Liver (tissue), 8 donors: ENCODE measurements at regions not wholly inside any gene's neighbourhood (a gene's known extent, or its start where the extent isn't known, plus 50 kb on each side); places are given as distances from the start of the nearest gene placed in this dataset.

Experiments used
- DNase-seq: peaks from one replicate; pipeline ENCODE4 v3.0.0-alpha.2; 2017; ENCODE audit warnings: low spot score
- H3K27ac ChIP-seq, 2 donors: one replicate each; pipeline ENCODE4 v1.7.0; 2013; ENCODE audit warnings: inconsistent platforms in 2 of 2, low read length in 2 of 2, control low read depth in 1 of 2, low read depth in 1 of 2, mild to moderate bottlenecking in 1 of 2
- H3K27me3 ChIP-seq, 4 donors: one replicate each; pipeline versions ENCODE4 v1.6.1 to v1.7.0; 2013; ENCODE audit warnings: low read length in 3 of 4, inconsistent platforms in 1 of 4, mild to moderate bottlenecking in 1 of 4, moderate library complexity in 1 of 4; ENCODE audit not compliant: control insufficient read depth in 4 of 4, insufficient read depth in 4 of 4
- H3K36me3 ChIP-seq, 4 donors: one replicate each; pipeline versions ENCODE4 v1.6.1 to v1.7.0; 2013; ENCODE audit warnings: low read length in 3 of 4, mild to moderate bottlenecking in 3 of 4, low read depth in 1 of 4, moderate library complexity in 1 of 4; ENCODE audit not compliant: control insufficient read depth in 4 of 4, insufficient read depth in 3 of 4
- H3K4me1 ChIP-seq, 4 donors: one replicate each; pipeline versions ENCODE4 v1.6.1 to v1.7.0; 2013; ENCODE audit warnings: low read length in 3 of 4, mild to moderate bottlenecking in 3 of 4, moderate library complexity in 1 of 4; ENCODE audit not compliant: control insufficient read depth in 4 of 4, insufficient read depth in 4 of 4
- H3K4me3 ChIP-seq, 3 donors: one replicate each; pipeline versions ENCODE4 v1.6.1 to v1.7.0; 2013; ENCODE audit warnings: low read length in 3 of 3, control low read depth in 1 of 3, low read depth in 1 of 3, mild to moderate bottlenecking in 1 of 3
- H3K9ac ChIP-seq, 2 donors: one replicate each; pipeline ENCODE4 v1.7.0; 2013; ENCODE audit warnings: low read length in 2 of 2, mild to moderate bottlenecking in 2 of 2, moderate library complexity in 2 of 2, control low read depth in 1 of 2, low read depth in 1 of 2
- H3K9me3 ChIP-seq, 4 donors: one replicate each; pipeline versions ENCODE4 v1.6.1 to v1.7.0; 2013; ENCODE audit warnings: low read length in 3 of 4; ENCODE audit not compliant: control insufficient read depth in 4 of 4
- EGR1 ChIP-seq, 2 donors: IDR thresholded peaks; 2 replicates each; pipeline ENCODE4 v1.6.1; 2016 to 2018; ENCODE audit warnings: antibody characterized with exemption in 2 of 2, low read depth in 2 of 2
- FOXA1 ChIP-seq: IDR thresholded peaks from 2 replicates; pipeline ENCODE4 v1.6.1; 2016; ENCODE audit warnings: antibody characterized with exemption
- FOXA2 ChIP-seq: IDR thresholded peaks from 2 replicates; pipeline ENCODE4 v1.6.1; 2016; ENCODE audit warnings: antibody characterized with exemption
- GABPA ChIP-seq, 2 donors: IDR thresholded peaks in 1 of 2; conservative IDR thresholded peaks in 1 of 2; 2 replicates each; pipeline ENCODE4 v1.6.1; 2016; ENCODE audit warnings: antibody characterized with exemption in 2 of 2, mild to moderate bottlenecking in 1 of 2, moderate library complexity in 1 of 2
- HNF4A ChIP-seq, 2 donors: conservative IDR thresholded peaks; 2 replicates each; pipeline ENCODE4 v1.6.1; 2016; ENCODE audit warnings: antibody characterized with exemption in 2 of 2, mild to moderate bottlenecking in 2 of 2
- HNF4G ChIP-seq: IDR thresholded peaks from 2 replicates; pipeline ENCODE4 v1.6.1; 2016; ENCODE audit warnings: antibody characterized with exemption
- JUND ChIP-seq, 2 donors: IDR thresholded peaks; 2 replicates each; pipeline ENCODE4 v1.6.1; 2016; ENCODE audit warnings: antibody characterized with exemption in 2 of 2
- NR2F2 ChIP-seq: IDR thresholded peaks from 2 replicates; pipeline ENCODE4 v1.6.1; 2016; ENCODE audit warnings: antibody characterized with exemption
- RAD21 ChIP-seq, 2 donors: IDR thresholded peaks; 2 replicates each; pipeline ENCODE4 v1.6.1; 2016; ENCODE audit warnings: antibody characterized with exemption in 2 of 2, mild to moderate bottlenecking in 2 of 2
- RXRA ChIP-seq, 2 donors: IDR thresholded peaks; 2 replicates each; pipeline ENCODE4 v1.6.1; 2017 to 2018; ENCODE audit warnings: antibody characterized with exemption in 2 of 2, mild to moderate bottlenecking in 1 of 2
- SP1 ChIP-seq: IDR thresholded peaks from 2 replicates; pipeline ENCODE4 v1.6.1; 2018; ENCODE audit warnings: antibody characterized with exemption, mild to moderate bottlenecking
- TAF1 ChIP-seq: conservative IDR thresholded peaks from 2 replicates; pipeline ENCODE4 v1.6.1; 2016; ENCODE audit warnings: antibody characterized with exemption, mild to moderate bottlenecking
- YY1 ChIP-seq: IDR thresholded peaks from 2 replicates; pipeline ENCODE4 v1.6.1; 2016; ENCODE audit warnings: antibody characterized with exemption, mild to moderate bottlenecking
- WGBS: extraction: QIAGEN DNeasy Blood & Tissue Kit; methylation state at CpG from one replicate; pipeline ENCODE4 v1.1.7; 2013; 5-methylcytosine and 5-hydroxymethylcytosine counted together
- TF ChIP-seq, protein P1 (sequence below): IDR thresholded peaks from 2 replicates; pipeline ENCODE4 v1.6.1; 2016; ENCODE audit warnings: antibody characterized with exemption, mild to moderate bottlenecking
- TF ChIP-seq, protein P2 (sequence below): IDR thresholded peaks from 2 replicates; pipeline ENCODE4 v1.6.1; 2016; ENCODE audit warnings: antibody characterized with exemption
- TF ChIP-seq, protein P3 (sequence below): fragments of 150-350 bp; IDR thresholded peaks from 2 replicates; pipeline ENCODE4 v1.5.1; 2017; ENCODE audit warnings: improper control_type of control experiment, low read depth, low read length; ENCODE audit not compliant: missing input control
- TF ChIP-seq, protein P4 (sequence below): IDR thresholded peaks from 2 replicates; pipeline ENCODE4 v1.6.1; 2016; ENCODE audit warnings: antibody characterized with exemption
- TF ChIP-seq, protein P5 (sequence below): IDR thresholded peaks from 2 replicates; pipeline ENCODE4 v1.6.1; 2016; ENCODE audit warnings: antibody characterized with exemption
- donor health status: healthy.
- donor health status: healthy.
- donor health status: healthy.
- donor health status: healthy.
- donor health status: healthy.

DNA sequence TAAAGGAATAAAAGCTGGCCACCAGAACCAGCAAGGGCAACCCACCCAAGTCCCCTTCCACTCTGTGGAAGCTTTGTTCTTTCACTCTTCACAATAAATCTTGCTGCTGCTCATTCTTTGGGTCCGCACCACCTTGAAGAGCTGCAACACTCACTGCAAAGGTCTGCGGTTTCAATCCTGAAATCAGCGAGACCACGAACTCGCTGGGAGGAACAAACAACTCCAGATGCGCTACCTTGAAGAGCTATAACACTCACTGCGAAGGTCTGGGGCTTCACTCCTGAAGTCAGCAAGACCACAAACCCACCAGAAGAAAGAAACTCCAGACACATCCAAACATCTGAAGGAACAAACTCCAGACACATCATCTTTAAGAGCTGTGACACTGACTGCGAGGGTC lies 365.2 kb upstream of the LUZP2 start:
- TF ChIP-seq EGR1 (IDR thresholded peaks at IDR 0.05; ENCODE audit: low read depth in 2 of 2) (no peak), SP1 (no peak), HNF4G (no peak), FOXA1 (no peak), GABPA (IDR thresholded peaks at IDR 0.05 in 1 of 2, conservative IDR thresholded peaks at IDR 0.05 in 1 of 2) (no peak), FOXA2 (no peak), NR2F2 (no peak), RXRA (IDR thresholded peaks at IDR 0.05) (no peak), YY1 (no peak), RAD21 (IDR thresholded peaks at IDR 0.05) (no peak), JUND (IDR thresholded peaks at IDR 0.05) (no peak)
- TF ChIP-seq, protein P1, sequence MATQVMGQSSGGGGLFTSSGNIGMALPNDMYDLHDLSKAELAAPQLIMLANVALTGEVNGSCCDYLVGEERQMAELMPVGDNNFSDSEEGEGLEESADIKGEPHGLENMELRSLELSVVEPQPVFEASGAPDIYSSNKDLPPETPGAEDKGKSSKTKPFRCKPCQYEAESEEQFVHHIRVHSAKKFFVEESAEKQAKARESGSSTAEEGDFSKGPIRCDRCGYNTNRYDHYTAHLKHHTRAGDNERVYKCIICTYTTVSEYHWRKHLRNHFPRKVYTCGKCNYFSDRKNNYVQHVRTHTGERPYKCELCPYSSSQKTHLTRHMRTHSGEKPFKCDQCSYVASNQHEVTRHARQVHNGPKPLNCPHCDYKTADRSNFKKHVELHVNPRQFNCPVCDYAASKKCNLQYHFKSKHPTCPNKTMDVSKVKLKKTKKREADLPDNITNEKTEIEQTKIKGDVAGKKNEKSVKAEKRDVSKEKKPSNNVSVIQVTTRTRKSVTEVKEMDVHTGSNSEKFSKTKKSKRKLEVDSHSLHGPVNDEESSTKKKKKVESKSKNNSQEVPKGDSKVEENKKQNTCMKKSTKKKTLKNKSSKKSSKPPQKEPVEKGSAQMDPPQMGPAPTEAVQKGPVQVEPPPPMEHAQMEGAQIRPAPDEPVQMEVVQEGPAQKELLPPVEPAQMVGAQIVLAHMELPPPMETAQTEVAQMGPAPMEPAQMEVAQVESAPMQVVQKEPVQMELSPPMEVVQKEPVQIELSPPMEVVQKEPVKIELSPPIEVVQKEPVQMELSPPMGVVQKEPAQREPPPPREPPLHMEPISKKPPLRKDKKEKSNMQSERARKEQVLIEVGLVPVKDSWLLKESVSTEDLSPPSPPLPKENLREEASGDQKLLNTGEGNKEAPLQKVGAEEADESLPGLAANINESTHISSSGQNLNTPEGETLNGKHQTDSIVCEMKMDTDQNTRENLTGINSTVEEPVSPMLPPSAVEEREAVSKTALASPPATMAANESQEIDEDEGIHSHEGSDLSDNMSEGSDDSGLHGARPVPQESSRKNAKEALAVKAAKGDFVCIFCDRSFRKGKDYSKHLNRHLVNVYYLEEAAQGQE, result no peak
- TF ChIP-seq, protein P2, sequence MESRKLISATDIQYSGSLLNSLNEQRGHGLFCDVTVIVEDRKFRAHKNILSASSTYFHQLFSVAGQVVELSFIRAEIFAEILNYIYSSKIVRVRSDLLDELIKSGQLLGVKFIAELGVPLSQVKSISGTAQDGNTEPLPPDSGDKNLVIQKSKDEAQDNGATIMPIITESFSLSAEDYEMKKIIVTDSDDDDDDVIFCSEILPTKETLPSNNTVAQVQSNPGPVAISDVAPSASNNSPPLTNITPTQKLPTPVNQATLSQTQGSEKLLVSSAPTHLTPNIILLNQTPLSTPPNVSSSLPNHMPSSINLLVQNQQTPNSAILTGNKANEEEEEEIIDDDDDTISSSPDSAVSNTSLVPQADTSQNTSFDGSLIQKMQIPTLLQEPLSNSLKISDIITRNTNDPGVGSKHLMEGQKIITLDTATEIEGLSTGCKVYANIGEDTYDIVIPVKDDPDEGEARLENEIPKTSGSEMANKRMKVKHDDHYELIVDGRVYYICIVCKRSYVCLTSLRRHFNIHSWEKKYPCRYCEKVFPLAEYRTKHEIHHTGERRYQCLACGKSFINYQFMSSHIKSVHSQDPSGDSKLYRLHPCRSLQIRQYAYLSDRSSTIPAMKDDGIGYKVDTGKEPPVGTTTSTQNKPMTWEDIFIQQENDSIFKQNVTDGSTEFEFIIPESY, result no peak
- TF ChIP-seq, protein P3, sequence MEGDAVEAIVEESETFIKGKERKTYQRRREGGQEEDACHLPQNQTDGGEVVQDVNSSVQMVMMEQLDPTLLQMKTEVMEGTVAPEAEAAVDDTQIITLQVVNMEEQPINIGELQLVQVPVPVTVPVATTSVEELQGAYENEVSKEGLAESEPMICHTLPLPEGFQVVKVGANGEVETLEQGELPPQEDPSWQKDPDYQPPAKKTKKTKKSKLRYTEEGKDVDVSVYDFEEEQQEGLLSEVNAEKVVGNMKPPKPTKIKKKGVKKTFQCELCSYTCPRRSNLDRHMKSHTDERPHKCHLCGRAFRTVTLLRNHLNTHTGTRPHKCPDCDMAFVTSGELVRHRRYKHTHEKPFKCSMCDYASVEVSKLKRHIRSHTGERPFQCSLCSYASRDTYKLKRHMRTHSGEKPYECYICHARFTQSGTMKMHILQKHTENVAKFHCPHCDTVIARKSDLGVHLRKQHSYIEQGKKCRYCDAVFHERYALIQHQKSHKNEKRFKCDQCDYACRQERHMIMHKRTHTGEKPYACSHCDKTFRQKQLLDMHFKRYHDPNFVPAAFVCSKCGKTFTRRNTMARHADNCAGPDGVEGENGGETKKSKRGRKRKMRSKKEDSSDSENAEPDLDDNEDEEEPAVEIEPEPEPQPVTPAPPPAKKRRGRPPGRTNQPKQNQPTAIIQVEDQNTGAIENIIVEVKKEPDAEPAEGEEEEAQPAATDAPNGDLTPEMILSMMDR, result no peak
- TF ChIP-seq, protein P4, sequence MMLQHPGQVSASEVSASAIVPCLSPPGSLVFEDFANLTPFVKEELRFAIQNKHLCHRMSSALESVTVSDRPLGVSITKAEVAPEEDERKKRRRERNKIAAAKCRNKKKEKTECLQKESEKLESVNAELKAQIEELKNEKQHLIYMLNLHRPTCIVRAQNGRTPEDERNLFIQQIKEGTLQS, result no peak
- TF ChIP-seq, protein P5, sequence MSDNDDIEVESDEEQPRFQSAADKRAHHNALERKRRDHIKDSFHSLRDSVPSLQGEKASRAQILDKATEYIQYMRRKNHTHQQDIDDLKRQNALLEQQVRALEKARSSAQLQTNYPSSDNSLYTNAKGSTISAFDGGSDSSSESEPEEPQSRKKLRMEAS, result no peak
- WGBS, result 91% methylated on average over 8 of the region's 8 CpGs
- Histone ChIP-seq H3K9me3 (no peaks in the 10 kb centered on the region), H3K9ac (no peak overlapping the region), H3K27ac (no peak overlapping the region), H3K4me1 (no peaks in the 10 kb centered on the region), H3K27me3 (no peaks in the 10 kb centered on the region), H3K4me3 (no peak overlapping the region), H3K36me3 (no peaks in the 10 kb centered on the region)
- no peak for DNase-seq

DNA sequence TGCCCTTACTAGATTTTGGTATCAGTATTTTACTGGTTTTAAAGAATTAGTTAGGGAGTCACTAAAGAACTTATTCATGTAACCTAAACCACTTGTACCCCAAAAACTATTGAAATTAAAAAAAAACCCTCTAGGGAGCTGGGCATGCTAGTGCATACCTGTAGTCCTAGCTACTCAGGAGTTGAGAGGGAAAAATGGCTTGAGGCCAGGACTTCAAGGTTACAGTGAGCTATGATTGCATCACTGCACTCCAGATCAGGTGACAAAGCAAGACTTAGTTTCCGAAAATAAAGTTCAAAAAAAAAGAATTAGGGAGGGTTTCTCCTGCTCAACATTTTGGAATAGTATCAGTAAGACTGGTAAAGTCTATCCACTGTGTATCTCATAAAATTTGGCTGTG lies 364.4 kb upstream of the LUZP2 start:
- Histone ChIP-seq H3K27ac (no peak overlapping the region), H3K27me3 (no peaks in the 10 kb centered on the region), H3K4me1 (no peaks in the 10 kb centered on the region), H3K36me3 (no peaks in the 10 kb centered on the region), H3K9ac (no peak overlapping the region), H3K9me3 (no peaks in the 10 kb centered on the region), H3K4me3 (no peak overlapping the region)
- DNase-seq, result no peak
- WGBS, result 59% methylated on average over 1 of the region's 1 CpG
- no peak for TF ChIP-seq EGR1 (IDR thresholded peaks at IDR 0.05; ENCODE audit: low read depth in 2 of 2)
- TF ChIP-seq, protein P5, result no peak
- TF ChIP-seq, protein P1, result no peak
- no peak for TF ChIP-seq TAF1
- TF ChIP-seq HNF4A (conservative IDR thresholded peaks at IDR 0.05), result no peak
- TF ChIP-seq HNF4G, result no peak
- no peak for TF ChIP-seq FOXA1
- TF ChIP-seq RXRA (IDR thresholded peaks at IDR 0.05), result no peak
- TF ChIP-seq, protein P2, result no peak
- no peak for TF ChIP-seq SP1
- TF ChIP-seq, protein P4, result no peak
- TF ChIP-seq JUND (IDR thresholded peaks at IDR 0.05), result no peak
